NCI-H510A (cell line): ENCODE measurements at regions not wholly inside any gene's neighbourhood (a gene's known extent, or its start where the extent isn't known, plus 50 kb on each side); places are given as distances from the start of the nearest gene placed in this dataset.

Experiments
- DNase-seq: peaks from one replicate; lab custom pipeline; 2025; lab: John Stamatoyannopoulos, UW

GRCh38 chr1:193308438-193308837 is 122.0 kb upstream of the B3GALT2 start:
- no peak for DNase-seq

GRCh38 chr1:193306430-193306829 is 120.0 kb upstream of the B3GALT2 start:
- no peak for DNase-seq
